ENCODE measurements at regions not wholly inside any gene's neighbourhood (a gene's known extent, or its start where the extent isn't known, plus 50 kb on each side); places are given as distances from the start of the nearest gene placed in this dataset.
"Not testable (repeated sequence)": the region's sequence is repeated elsewhere in the genome, so short reads cannot be mapped to it uniquely, and the experiment has no call there.

GRCh38 chr4:33785843-33786242, 2458.5 kb downstream of the ARAP2 start:
- H3K9me3 ChIP-seq (ENCODE audit: control insufficient read depth, insufficient read depth, low read length): no peaks in the 10 kb centered on the region
- DNase-seq (ENCODE audit: low read depth, low spot score): no peak
- H3K4me3 ChIP-seq (ENCODE audit: low read length): no peak overlapping the region
- H3K27me3 ChIP-seq (ENCODE audit: control insufficient read depth, insufficient read depth, low read length): no peaks in the 10 kb centered on the region
- no peak overlapping the region for H3K27ac ChIP-seq (ENCODE audit: low read length)
- no peaks in the 10 kb centered on the region for H3K4me1 ChIP-seq (ENCODE audit: control insufficient read depth, insufficient read depth, low read length)
- WGBS (ENCODE audit: insufficient coverage, insufficient read length): no CpG with 5 or more reads among the region's 2 CpGs
- no peaks in the 10 kb centered on the region for H3K36me3 ChIP-seq (ENCODE audit: control insufficient read depth, insufficient read depth, low read length)

GRCh38 chr4:33802578-33802977, 2441.7 kb downstream of the ARAP2 start:
- Histone ChIP-seq H3K36me3 (ENCODE audit: control insufficient read depth, insufficient read depth, low read length) (no peaks in the 10 kb centered on the region), H3K4me1 (ENCODE audit: control insufficient read depth, insufficient read depth, low read length) (no peaks in the 10 kb centered on the region), H3K9me3 (ENCODE audit: control insufficient read depth, insufficient read depth, low read length) (no peaks in the 10 kb centered on the region), H3K27me3 (ENCODE audit: control insufficient read depth, insufficient read depth, low read length) (no peaks in the 10 kb centered on the region), H3K4me3 (ENCODE audit: low read length) (no peak overlapping the region), H3K27ac (ENCODE audit: low read length) (no peak overlapping the region)
- no CpG with 5 or more reads among the region's 2 CpGs for WGBS (ENCODE audit: insufficient coverage, insufficient read length)
- no peak for DNase-seq (ENCODE audit: low read depth, low spot score)

DNA sequence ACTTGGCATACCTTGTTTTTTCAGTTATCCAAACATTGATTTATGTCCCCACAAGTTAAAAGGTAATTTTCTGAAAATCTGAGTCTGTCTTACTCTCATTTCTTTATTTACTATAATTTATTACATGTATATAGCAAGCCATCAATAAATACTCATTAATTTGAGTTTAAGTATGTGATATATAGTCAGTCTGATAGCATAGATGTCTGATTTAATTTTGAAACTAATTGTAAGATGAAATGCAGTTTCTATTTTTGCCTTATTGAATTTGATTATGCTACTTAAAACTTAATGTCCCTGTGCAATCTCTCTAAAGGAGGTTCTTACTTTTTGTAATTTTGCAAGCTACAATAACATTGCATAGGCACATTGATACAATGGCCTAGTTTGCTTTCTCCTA, 2418.6 kb downstream of the ARAP2 start:
- H3K27ac ChIP-seq (ENCODE audit: low read length): no peak overlapping the region
- no peaks in the 10 kb centered on the region for H3K27me3 ChIP-seq (ENCODE audit: control insufficient read depth, insufficient read depth, low read length)
- no peak overlapping the region for H3K4me3 ChIP-seq (ENCODE audit: low read length)
- H3K36me3 ChIP-seq (ENCODE audit: control insufficient read depth, insufficient read depth, low read length): no peaks in the 10 kb centered on the region
- no peaks in the 10 kb centered on the region for H3K9me3 ChIP-seq (ENCODE audit: control insufficient read depth, insufficient read depth, low read length)
- no peaks in the 10 kb centered on the region for H3K4me1 ChIP-seq (ENCODE audit: control insufficient read depth, insufficient read depth, low read length)
- DNase-seq (ENCODE audit: low read depth, low spot score): no peak

GRCh38 chr4:33829356-33829755, 2415.0 kb downstream of the ARAP2 start:
- not testable (repeated sequence) for H3K27me3 ChIP-seq (ENCODE audit: control insufficient read depth, insufficient read depth, low read length); H3K27ac ChIP-seq (ENCODE audit: low read length); H3K4me1 ChIP-seq (ENCODE audit: control insufficient read depth, insufficient read depth, low read length); H3K4me3 ChIP-seq (ENCODE audit: low read length); H3K36me3 ChIP-seq (ENCODE audit: control insufficient read depth, insufficient read depth, low read length); H3K9me3 ChIP-seq (ENCODE audit: control insufficient read depth, insufficient read depth, low read length); DNase-seq (ENCODE audit: low read depth, low spot score)
- WGBS (ENCODE audit: insufficient coverage, insufficient read length): no CpG with 5 or more reads among the region's 1 CpG

DNA sequence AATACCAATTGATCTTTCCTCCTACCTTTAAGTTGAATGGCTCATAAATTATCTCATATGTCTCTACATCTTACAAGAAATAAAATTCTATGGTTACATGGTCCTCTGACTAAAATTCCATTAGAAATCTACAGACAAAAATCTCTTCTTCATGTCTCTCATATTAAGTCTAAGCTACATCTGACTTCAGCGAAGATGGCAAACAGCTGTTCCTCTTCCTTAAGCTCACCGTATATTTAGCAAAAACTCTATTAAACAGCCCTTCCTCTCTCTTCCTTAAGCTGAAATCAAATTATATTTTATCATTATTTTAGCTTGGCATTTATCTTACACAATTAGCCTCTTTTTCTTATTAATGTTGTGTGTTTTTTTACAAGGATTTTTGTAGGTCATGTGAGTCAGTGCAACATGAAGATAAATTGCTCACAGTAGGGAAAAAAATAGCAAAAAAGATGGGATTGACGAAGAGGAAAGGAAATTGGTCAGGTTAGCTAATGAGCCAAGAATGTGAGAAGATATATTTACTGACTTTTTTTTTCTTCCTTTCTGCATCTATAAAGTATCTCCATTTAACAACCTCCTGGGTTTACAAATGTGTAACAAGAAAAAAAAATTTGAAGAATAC, 2412.8 kb downstream of the ARAP2 start:
- WGBS (ENCODE audit: insufficient coverage, insufficient read length): no CpG with 5 or more reads among the region's 3 CpGs
- no peak for DNase-seq (ENCODE audit: low read depth, low spot score)
- H3K9me3 ChIP-seq (ENCODE audit: control insufficient read depth, insufficient read depth, low read length): no peaks in the 10 kb centered on the region
- H3K27me3 ChIP-seq (ENCODE audit: control insufficient read depth, insufficient read depth, low read length): no peaks in the 10 kb centered on the region
- H3K4me1 ChIP-seq (ENCODE audit: control insufficient read depth, insufficient read depth, low read length): no peaks in the 10 kb centered on the region
- no peak overlapping the region for H3K27ac ChIP-seq (ENCODE audit: low read length)
- H3K4me3 ChIP-seq (ENCODE audit: low read length): no peak overlapping the region
- H3K36me3 ChIP-seq (ENCODE audit: control insufficient read depth, insufficient read depth, low read length): no peaks in the 10 kb centered on the region

DNA sequence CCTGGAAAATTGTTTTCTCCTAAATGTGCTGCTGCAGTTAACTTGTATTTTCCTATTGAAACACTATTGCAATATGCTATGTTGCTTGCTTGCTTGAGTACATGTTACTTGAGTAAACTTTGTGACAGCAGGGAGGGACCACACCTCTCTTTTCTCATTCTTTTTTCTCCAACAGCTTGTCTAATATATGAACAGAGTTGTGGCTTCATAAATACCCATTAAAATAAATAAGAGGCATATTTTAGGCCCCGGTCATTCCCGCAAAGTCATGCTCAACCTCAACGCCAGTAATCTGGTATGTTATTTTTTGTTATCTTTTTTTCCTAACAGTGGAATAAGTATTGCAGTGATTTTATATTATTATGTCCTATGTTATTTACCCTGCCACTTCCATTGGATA, 2408.6 kb downstream of the ARAP2 start:
- H3K4me3 ChIP-seq (ENCODE audit: low read length); H3K27me3 ChIP-seq (ENCODE audit: control insufficient read depth, insufficient read depth, low read length); H3K27ac ChIP-seq (ENCODE audit: low read length); DNase-seq (ENCODE audit: low read depth, low spot score); H3K4me1 ChIP-seq (ENCODE audit: control insufficient read depth, insufficient read depth, low read length); H3K36me3 ChIP-seq (ENCODE audit: control insufficient read depth, insufficient read depth, low read length); H3K9me3 ChIP-seq (ENCODE audit: control insufficient read depth, insufficient read depth, low read length): not testable (repeated sequence)
- no CpG with 5 or more reads among the region's 3 CpGs for WGBS (ENCODE audit: insufficient coverage, insufficient read length)

- H3K27ac ChIP-seq (ENCODE audit: low read length): no peak overlapping the region
- H3K27me3 ChIP-seq (ENCODE audit: control insufficient read depth, insufficient read depth, low read length): no peaks in the 10 kb centered on the region
- no peaks in the 10 kb centered on the region for H3K9me3 ChIP-seq (ENCODE audit: control insufficient read depth, insufficient read depth, low read length)
- WGBS (ENCODE audit: insufficient coverage, insufficient read length): 94% methylated on average over 1 of the region's 5 CpGs
- no peak for DNase-seq (ENCODE audit: low read depth, low spot score)
- no peaks in the 10 kb centered on the region for H3K4me1 ChIP-seq (ENCODE audit: control insufficient read depth, insufficient read depth, low read length)
- no peaks in the 10 kb centered on the region for H3K36me3 ChIP-seq (ENCODE audit: control insufficient read depth, insufficient read depth, low read length)
- H3K4me3 ChIP-seq (ENCODE audit: low read length): no peak overlapping the region
Observed at GRCh38 chr4:33837043-33837838, 2407.1 kb downstream of the ARAP2 start.

- no peak overlapping the region for H3K27ac ChIP-seq (ENCODE audit: low read length)
- no CpG with 5 or more reads among the region's 1 CpG for WGBS (ENCODE audit: insufficient coverage, insufficient read length)
- H3K4me1 ChIP-seq (ENCODE audit: control insufficient read depth, insufficient read depth, low read length): no peaks in the 10 kb centered on the region
- DNase-seq (ENCODE audit: low read depth, low spot score): peak; percentile 18
- H3K27me3 ChIP-seq (ENCODE audit: control insufficient read depth, insufficient read depth, low read length): no peaks in the 10 kb centered on the region
- H3K4me3 ChIP-seq (ENCODE audit: low read length): no peak overlapping the region
- no peaks in the 10 kb centered on the region for H3K9me3 ChIP-seq (ENCODE audit: control insufficient read depth, insufficient read depth, low read length)
- no peaks in the 10 kb centered on the region for H3K36me3 ChIP-seq (ENCODE audit: control insufficient read depth, insufficient read depth, low read length)
Observed at GRCh38 chr4:33841120-33841519, 2403.2 kb downstream of the ARAP2 start.

GRCh38 chr4:33850371-33850902, 2393.9 kb downstream of the ARAP2 start:
- no peak overlapping the region for H3K27ac ChIP-seq (ENCODE audit: low read length)
- no peaks in the 10 kb centered on the region for H3K27me3 ChIP-seq (ENCODE audit: control insufficient read depth, insufficient read depth, low read length)

GRCh38 chr4:33853670-33854069, 2390.6 kb downstream of the ARAP2 start:
- DNase-seq (ENCODE audit: low read depth, low spot score); H3K4me3 ChIP-seq (ENCODE audit: low read length); H3K4me1 ChIP-seq (ENCODE audit: control insufficient read depth, insufficient read depth, low read length); H3K9me3 ChIP-seq (ENCODE audit: control insufficient read depth, insufficient read depth, low read length); H3K36me3 ChIP-seq (ENCODE audit: control insufficient read depth, insufficient read depth, low read length); H3K27me3 ChIP-seq (ENCODE audit: control insufficient read depth, insufficient read depth, low read length); H3K27ac ChIP-seq (ENCODE audit: low read length): not testable (repeated sequence)

More at GRCh38 chr4:33850371-33850902, 2393.9 kb downstream of the ARAP2 start:
- DNase-seq (ENCODE audit: low read depth, low spot score): no peak
- no CpG with 5 or more reads among the region's 3 CpGs for WGBS (ENCODE audit: insufficient coverage, insufficient read length)
- Histone ChIP-seq H3K9me3 (ENCODE audit: control insufficient read depth, insufficient read depth, low read length) (no peaks in the 10 kb centered on the region), H3K4me1 (ENCODE audit: control insufficient read depth, insufficient read depth, low read length) (no peaks in the 10 kb centered on the region), H3K4me3 (ENCODE audit: low read length) (no peak overlapping the region), H3K36me3 (ENCODE audit: control insufficient read depth, insufficient read depth, low read length) (no peaks in the 10 kb centered on the region)

All from iPS DF 6.9 (cell line).